ENCODE measurements at regions not wholly inside any gene's neighbourhood (a gene's known extent, or its start where the extent isn't known, plus 50 kb on each side); places are given as distances from the start of the nearest gene placed in this dataset.
"Not testable (repeated sequence)": the region's sequence is repeated elsewhere in the genome, so short reads cannot be mapped to it uniquely, and the experiment has no call there.

- CTCF ChIA-PET: no interaction called here
- H3K27ac Mint-ChIP-seq: no peak overlapping the region
- peaks cover 0 to 5% of the 10 kb centered on the region in 2 donors for H3K27me3 Mint-ChIP-seq
- no peak for DNase-seq
- no peaks in the 10 kb centered on the region for H3K4me1 ChIP-seq (ENCODE audit: insufficient read depth, low read length)
- no peaks in the 10 kb centered on the region for H3K36me3 ChIP-seq (ENCODE audit: insufficient read depth, low read length)
- H3K4me3 Mint-ChIP-seq: no peak overlapping the region
- H3K27ac ChIP-seq (ENCODE audit: low read depth, low read length): no peak overlapping the region
- no peaks in the 10 kb centered on the region for H3K4me1 Mint-ChIP-seq
- no peaks in the 10 kb centered on the region for H3K27me3 ChIP-seq (ENCODE audit: insufficient read depth, low read length, poor library complexity, severe bottlenecking)
- no peaks in the 10 kb centered on the region for H3K9me3 Mint-ChIP-seq
- POLR2A ChIA-PET: no interaction called here
- H3K36me3 Mint-ChIP-seq: no peaks in the 10 kb centered on the region
- no peaks in the 10 kb centered on the region for H3K9me3 ChIP-seq (ENCODE audit: low read length)
- H3K4me3 ChIP-seq (ENCODE audit: low read length): no peak overlapping the region
Observed at GRCh38 chrX:125248931-125249330, 70.7 kb upstream of the TEX13C start.

- H3K9me3 ChIP-seq (ENCODE audit: low read length); POLR2A ChIA-PET; H3K27me3 ChIP-seq (ENCODE audit: insufficient read depth, low read length, poor library complexity, severe bottlenecking); CTCF ChIA-PET; H3K36me3 ChIP-seq (ENCODE audit: insufficient read depth, low read length); H3K27ac Mint-ChIP-seq; DNase-seq; H3K27ac ChIP-seq (ENCODE audit: low read depth, low read length); H3K4me1 Mint-ChIP-seq; H3K9me3 Mint-ChIP-seq; H3K4me3 Mint-ChIP-seq; H3K36me3 Mint-ChIP-seq; H3K4me1 ChIP-seq (ENCODE audit: insufficient read depth, low read length); H3K4me3 ChIP-seq (ENCODE audit: low read length); H3K27me3 Mint-ChIP-seq: not testable (repeated sequence)
Observed at GRCh38 chrX:125255759-125256158, 63.9 kb upstream of the TEX13C start.

- Mint-ChIP-seq H3K36me3 (peaks cover 0 to 2% (median 0%) of the 10 kb centered on the region in 3 donors), H3K27ac (no peak overlapping the region), H3K4me1 (no peaks in the 10 kb centered on the region), H3K4me3 (no peak overlapping the region), H3K9me3 (peaks cover 2 to 6% (median 5%) of the 10 kb centered on the region in 5 donors), H3K27me3 (peaks cover 0 to 5% of the 10 kb centered on the region in 2 donors)
- Histone ChIP-seq H3K4me3 (ENCODE audit: low read length) (no peak overlapping the region), H3K9me3 (ENCODE audit: low read length) (no peaks in the 10 kb centered on the region), H3K27ac (ENCODE audit: low read depth, low read length) (no peak overlapping the region), H3K4me1 (ENCODE audit: insufficient read depth, low read length) (no peaks in the 10 kb centered on the region), H3K27me3 (ENCODE audit: insufficient read depth, low read length, poor library complexity, severe bottlenecking) (no peaks in the 10 kb centered on the region), H3K36me3 (ENCODE audit: insufficient read depth, low read length) (no peaks in the 10 kb centered on the region)
- ChIA-PET CTCF (no interaction called here), POLR2A (no interaction called here)
- DNase-seq: no peak
Observed at GRCh38 chrX:125262836-125263235, 56.8 kb upstream of the TEX13C start.

GRCh38 chrX:125266153-125266660, 53.5 kb upstream of the TEX13C start:
- Histone ChIP-seq H3K36me3 (ENCODE audit: insufficient read depth, low read length) (no peaks in the 10 kb centered on the region), H3K9me3 (ENCODE audit: low read length) (no peaks in the 10 kb centered on the region), H3K27ac (ENCODE audit: low read depth, low read length) (no peak overlapping the region), H3K4me1 (ENCODE audit: insufficient read depth, low read length) (no peaks in the 10 kb centered on the region), H3K27me3 (ENCODE audit: insufficient read depth, low read length, poor library complexity, severe bottlenecking) (no peaks in the 10 kb centered on the region), H3K4me3 (ENCODE audit: low read length) (no peak overlapping the region)
- Mint-ChIP-seq H3K27ac (no peak overlapping the region), H3K27me3 (peaks cover 0 to 5% of the 10 kb centered on the region in 2 donors), H3K36me3 (peaks cover 0 to 2% (median 0%) of the 10 kb centered on the region in 3 donors), H3K4me1 (no peaks in the 10 kb centered on the region), H3K9me3 (peaks cover 2 to 6% (median 5%) of the 10 kb centered on the region in 5 donors), H3K4me3 (no peak overlapping the region)
- DNase-seq: no peak
- CTCF ChIA-PET: no interaction called here
- POLR2A ChIA-PET: no interaction called here

Measured in CD8-positive, alpha-beta memory T cell (primary cell).